NCI-H69 (cell line): ENCODE measurements at regions not wholly inside any gene's neighbourhood (a gene's known extent, or its start where the extent isn't known, plus 50 kb on each side); places are given as distances from the start of the nearest gene placed in this dataset.

Source experiments
- DNase-seq: peaks from one replicate; lab custom pipeline; 2025; lab: John Stamatoyannopoulos, UW

GRCh38 chr12:13288937-13289652, 92.6 kb downstream of the EMP1 start:
- no peak for DNase-seq

- DNase-seq, result no peak
These were observed 92.0 kb downstream of the EMP1 start for GRCh38 chr12:13288501-13288900.

- no peak for DNase-seq
These were observed 87.3 kb downstream of the EMP1 start for GRCh38 chr12:13283867-13284266.

- no peak for DNase-seq
These were observed 86.3 kb downstream of the EMP1 start for GRCh38 chr12:13282861-13283260.

GRCh38 chr12:13278249-13278787, 81.8 kb downstream of the EMP1 start:
- peak; percentile 56 for DNase-seq

GRCh38 chr12:13277293-13277692, 80.8 kb downstream of the EMP1 start:
- no peak for DNase-seq

- DNase-seq, result peak; percentile 20
These were observed 78.9 kb downstream of the EMP1 start for GRCh38 chr12:13275241-13276085.

GRCh38 chr12:13273850-13274249, 77.3 kb downstream of the EMP1 start:
- DNase-seq, result no peak

GRCh38 chr12:13273097-13273496, 76.6 kb downstream of the EMP1 start:
- no peak for DNase-seq

- DNase-seq, result no peak
These were observed 74.3 kb downstream of the EMP1 start for GRCh38 chr12:13270817-13271216.
